ENCODE measurements at regions not wholly inside any gene's neighbourhood (a gene's known extent, or its start where the extent isn't known, plus 50 kb on each side); places are given as distances from the start of the nearest gene placed in this dataset.
A peak's percentile ranks its signal among the peaks of the same experiment; 100 is the strongest.
"Not testable (repeated sequence)": the region's sequence is repeated elsewhere in the genome, so short reads cannot be mapped to it uniquely, and the experiment has no call there.

DNA sequence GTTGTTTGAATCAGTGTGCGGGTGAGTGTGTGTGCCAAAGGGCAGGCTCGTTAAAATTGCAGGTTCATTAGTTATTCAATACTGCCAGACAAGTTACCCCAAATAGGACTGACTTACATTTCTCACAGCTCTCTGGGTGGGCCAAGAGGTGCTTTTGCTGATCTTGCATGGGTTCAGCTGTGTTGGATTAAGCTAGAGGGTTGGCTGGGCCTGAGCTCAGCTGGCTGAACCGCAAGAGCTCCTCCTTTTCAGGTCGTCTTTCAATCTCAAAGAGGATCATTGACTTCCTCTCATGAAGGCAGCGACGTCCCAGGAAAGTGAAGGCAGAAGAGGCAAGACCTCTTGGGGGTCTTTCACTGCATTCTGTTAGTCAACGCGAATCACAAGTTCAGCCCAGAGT lies 343.3 kb upstream of the FRG1 start:
- no peaks in the 10 kb centered on the region for H3K36me3 ChIP-seq (ENCODE audit: control insufficient read depth in 2 of 3, insufficient read depth in 3 of 3, low read length in 3 of 3)
- H3K9me3 ChIP-seq (ENCODE audit: control insufficient read depth in 2 of 3, insufficient read depth in 1 of 3, low read length in 3 of 3) = no peaks in the 10 kb centered on the region
- no peak for FAIRE-seq
- no peaks in the 10 kb centered on the region for H3K4me1 ChIP-seq (ENCODE audit: control insufficient read depth in 2 of 3, insufficient read depth in 2 of 3, low read depth in 1 of 3, low read length in 3 of 3)
- no peak overlapping the region for H3K4me3 ChIP-seq (ENCODE audit: low read length in 3 of 3)
- H3K27me3 ChIP-seq (ENCODE audit: control insufficient read depth, insufficient read depth, low read length) = no peaks in the 10 kb centered on the region
- H3K27ac ChIP-seq (ENCODE audit: low read depth in 2 of 2, low read length in 2 of 2) = no peak overlapping the region
- DNase-seq = no peak
- H3K9ac ChIP-seq (ENCODE audit: low read length in 3 of 3) = no peak overlapping the region
- no peak for TF ChIP-seq CTCF (IDR thresholded peaks at IDR 0.05; ENCODE audit: borderline replicate concordance, extremely low read depth, insufficient read depth)
- intact Hi-C loops (cut with DNase I) = no loop called here

- intact Hi-C loops (cut with DNase I) = no loop called here
- no peaks in the 10 kb centered on the region for H3K9me3 ChIP-seq (ENCODE audit: control insufficient read depth in 2 of 3, insufficient read depth in 1 of 3, low read length in 3 of 3)
- TF ChIP-seq CTCF (IDR thresholded peaks at IDR 0.05; ENCODE audit: borderline replicate concordance, extremely low read depth, insufficient read depth) = no peak
Observed at GRCh38 chr4:189600264-189600663, 340.4 kb upstream of the FRG1 start.

DNA sequence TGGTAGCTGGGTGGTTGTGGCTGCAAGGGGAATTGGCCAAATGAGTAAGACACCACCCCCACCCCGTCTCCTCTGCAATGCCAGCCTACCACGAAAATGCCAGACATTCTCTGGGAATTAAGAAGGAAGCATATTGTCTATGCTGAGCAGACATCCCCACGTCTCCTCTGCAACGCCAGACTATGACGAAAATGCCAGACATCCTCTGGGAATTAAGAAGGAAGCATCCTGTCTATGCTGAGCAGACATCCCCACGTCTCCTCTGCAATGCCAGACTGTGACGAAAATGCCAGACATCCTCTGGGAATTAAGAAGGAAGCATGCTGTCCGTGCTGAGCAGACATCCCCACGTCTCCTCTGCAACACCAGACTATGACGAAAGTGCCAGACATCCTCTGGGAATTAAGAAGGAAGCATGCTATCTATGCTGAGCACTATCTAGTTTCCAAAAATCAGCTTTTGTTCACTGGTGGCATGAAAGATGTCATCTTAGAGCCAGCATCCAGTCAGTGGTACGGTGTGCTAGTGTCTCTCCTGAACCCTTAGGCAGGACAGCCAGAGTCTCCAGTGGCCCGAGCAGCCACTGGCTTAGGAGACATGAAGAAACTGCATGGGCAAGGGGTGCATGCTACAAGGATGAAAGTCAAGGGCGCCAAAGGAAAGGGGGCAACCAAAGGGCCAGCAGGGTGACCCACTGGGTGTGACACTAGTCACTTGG lies 339.8 kb upstream of the FRG1 start:
- Histone ChIP-seq H3K4me1 (ENCODE audit: control insufficient read depth in 2 of 3, insufficient read depth in 2 of 3, low read depth in 1 of 3, low read length in 3 of 3) (no peaks in the 10 kb centered on the region), H3K9ac (ENCODE audit: low read length in 3 of 3) (no peak overlapping the region), H3K27me3 (ENCODE audit: control insufficient read depth, insufficient read depth, low read length) (no peaks in the 10 kb centered on the region), H3K4me3 (ENCODE audit: low read length in 3 of 3) (no peak overlapping the region), H3K36me3 (ENCODE audit: control insufficient read depth in 2 of 3, insufficient read depth in 3 of 3, low read length in 3 of 3) (no peaks in the 10 kb centered on the region), H3K9me3 (ENCODE audit: control insufficient read depth in 2 of 3, insufficient read depth in 1 of 3, low read length in 3 of 3) (no peaks in the 10 kb centered on the region), H3K27ac (ENCODE audit: low read depth in 2 of 2, low read length in 2 of 2) (no peak overlapping the region)
- intact Hi-C loops (cut with DNase I) = no loop called here
- no peak for TF ChIP-seq CTCF (IDR thresholded peaks at IDR 0.05; ENCODE audit: borderline replicate concordance, extremely low read depth, insufficient read depth)
- FAIRE-seq = no peak
- DNase-seq = peak in 1 of 5 donors; percentile 15

More at GRCh38 chr4:189600264-189600663, 340.4 kb upstream of the FRG1 start:
- no peak overlapping the region for H3K4me3 ChIP-seq (ENCODE audit: low read length in 3 of 3)
- no peak for FAIRE-seq
- no peak overlapping the region for H3K27ac ChIP-seq (ENCODE audit: low read depth in 2 of 2, low read length in 2 of 2)
- DNase-seq = no peak
- no peak overlapping the region for H3K9ac ChIP-seq (ENCODE audit: low read length in 3 of 3)
- H3K36me3 ChIP-seq (ENCODE audit: control insufficient read depth in 2 of 3, insufficient read depth in 3 of 3, low read length in 3 of 3) = no peaks in the 10 kb centered on the region
- H3K4me1 ChIP-seq (ENCODE audit: control insufficient read depth in 2 of 3, insufficient read depth in 2 of 3, low read depth in 1 of 3, low read length in 3 of 3) = no peaks in the 10 kb centered on the region
- H3K27me3 ChIP-seq (ENCODE audit: control insufficient read depth, insufficient read depth, low read length) = no peaks in the 10 kb centered on the region

DNA sequence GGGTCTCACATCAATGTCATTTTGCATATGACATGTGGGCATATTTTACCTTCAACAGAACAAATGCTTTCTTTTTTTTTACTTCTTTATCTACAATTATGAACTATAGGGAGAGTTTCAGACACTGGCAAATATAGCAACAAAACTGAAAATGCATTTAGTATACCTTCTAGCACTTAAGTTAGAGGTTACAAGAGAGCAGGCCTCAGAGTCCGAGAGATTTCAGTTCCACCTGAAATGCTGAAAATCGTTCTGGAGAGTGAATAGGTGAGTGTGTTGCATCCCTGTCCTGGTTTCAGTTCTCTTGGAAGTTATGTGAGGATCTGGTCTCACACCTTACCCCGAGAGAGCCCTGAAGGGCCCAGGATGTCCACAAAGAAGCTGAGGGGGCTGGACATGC lies 337.8 kb upstream of the FRG1 start:
- H3K4me1 ChIP-seq (ENCODE audit: control insufficient read depth in 2 of 3, insufficient read depth in 2 of 3, low read depth in 1 of 3, low read length in 3 of 3); H3K4me3 ChIP-seq (ENCODE audit: low read length in 3 of 3); H3K27ac ChIP-seq (ENCODE audit: low read depth in 2 of 2, low read length in 2 of 2); H3K9me3 ChIP-seq (ENCODE audit: control insufficient read depth in 2 of 3, insufficient read depth in 1 of 3, low read length in 3 of 3); H3K36me3 ChIP-seq (ENCODE audit: control insufficient read depth in 2 of 3, insufficient read depth in 3 of 3, low read length in 3 of 3); H3K9ac ChIP-seq (ENCODE audit: low read length in 3 of 3); FAIRE-seq; intact Hi-C loops (cut with DNase I); DNase-seq; H3K27me3 ChIP-seq (ENCODE audit: control insufficient read depth, insufficient read depth, low read length): not testable (repeated sequence)

GRCh38 chr4:189610571-189610970 lies 330.1 kb upstream of the FRG1 start:
- H3K9ac ChIP-seq (ENCODE audit: low read length in 3 of 3); FAIRE-seq; intact Hi-C loops (cut with DNase I); H3K27ac ChIP-seq (ENCODE audit: low read depth in 2 of 2, low read length in 2 of 2); DNase-seq; H3K27me3 ChIP-seq (ENCODE audit: control insufficient read depth, insufficient read depth, low read length); H3K4me3 ChIP-seq (ENCODE audit: low read length in 3 of 3); H3K36me3 ChIP-seq (ENCODE audit: control insufficient read depth in 2 of 3, insufficient read depth in 3 of 3, low read length in 3 of 3); H3K9me3 ChIP-seq (ENCODE audit: control insufficient read depth in 2 of 3, insufficient read depth in 1 of 3, low read length in 3 of 3); H3K4me1 ChIP-seq (ENCODE audit: control insufficient read depth in 2 of 3, insufficient read depth in 2 of 3, low read depth in 1 of 3, low read length in 3 of 3): not testable (repeated sequence)
